ENCODE measurements at regions not wholly inside any gene's neighbourhood (a gene's known extent, or its start where the extent isn't known, plus 50 kb on each side); places are given as distances from the start of the nearest gene placed in this dataset.
"Not testable (repeated sequence)": the region's sequence is repeated elsewhere in the genome, so short reads cannot be mapped to it uniquely, and the experiment has no call there.

GRCh38 chr6:60668428-60668827 is 1617.6 kb downstream of the KHDRBS2 start (continued):
- TF ChIP-seq, protein P1, sequence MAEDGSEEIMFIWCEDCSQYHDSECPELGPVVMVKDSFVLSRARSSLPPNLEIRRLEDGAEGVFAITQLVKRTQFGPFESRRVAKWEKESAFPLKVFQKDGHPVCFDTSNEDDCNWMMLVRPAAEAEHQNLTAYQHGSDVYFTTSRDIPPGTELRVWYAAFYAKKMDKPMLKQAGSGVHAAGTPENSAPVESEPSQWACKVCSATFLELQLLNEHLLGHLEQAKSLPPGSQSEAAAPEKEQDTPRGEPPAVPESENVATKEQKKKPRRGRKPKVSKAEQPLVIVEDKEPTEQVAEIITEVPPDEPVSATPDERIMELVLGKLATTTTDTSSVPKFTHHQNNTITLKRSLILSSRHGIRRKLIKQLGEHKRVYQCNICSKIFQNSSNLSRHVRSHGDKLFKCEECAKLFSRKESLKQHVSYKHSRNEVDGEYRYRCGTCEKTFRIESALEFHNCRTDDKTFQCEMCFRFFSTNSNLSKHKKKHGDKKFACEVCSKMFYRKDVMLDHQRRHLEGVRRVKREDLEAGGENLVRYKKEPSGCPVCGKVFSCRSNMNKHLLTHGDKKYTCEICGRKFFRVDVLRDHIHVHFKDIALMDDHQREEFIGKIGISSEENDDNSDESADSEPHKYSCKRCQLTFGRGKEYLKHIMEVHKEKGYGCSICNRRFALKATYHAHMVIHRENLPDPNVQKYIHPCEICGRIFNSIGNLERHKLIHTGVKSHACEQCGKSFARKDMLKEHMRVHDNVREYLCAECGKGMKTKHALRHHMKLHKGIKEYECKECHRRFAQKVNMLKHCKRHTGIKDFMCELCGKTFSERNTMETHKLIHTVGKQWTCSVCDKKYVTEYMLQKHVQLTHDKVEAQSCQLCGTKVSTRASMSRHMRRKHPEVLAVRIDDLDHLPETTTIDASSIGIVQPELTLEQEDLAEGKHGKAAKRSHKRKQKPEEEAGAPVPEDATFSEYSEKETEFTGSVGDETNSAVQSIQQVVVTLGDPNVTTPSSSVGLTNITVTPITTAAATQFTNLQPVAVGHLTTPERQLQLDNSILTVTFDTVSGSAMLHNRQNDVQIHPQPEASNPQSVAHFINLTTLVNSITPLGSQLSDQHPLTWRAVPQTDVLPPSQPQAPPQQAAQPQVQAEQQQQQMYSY (CRISPR knock-in tag; IDR thresholded peaks at IDR 0.05): no peak
- no peak for TF ChIP-seq ZNF219 (CRISPR knock-in tag; IDR thresholded peaks at IDR 0.05; ENCODE audit: borderline replicate concordance)

DNA sequence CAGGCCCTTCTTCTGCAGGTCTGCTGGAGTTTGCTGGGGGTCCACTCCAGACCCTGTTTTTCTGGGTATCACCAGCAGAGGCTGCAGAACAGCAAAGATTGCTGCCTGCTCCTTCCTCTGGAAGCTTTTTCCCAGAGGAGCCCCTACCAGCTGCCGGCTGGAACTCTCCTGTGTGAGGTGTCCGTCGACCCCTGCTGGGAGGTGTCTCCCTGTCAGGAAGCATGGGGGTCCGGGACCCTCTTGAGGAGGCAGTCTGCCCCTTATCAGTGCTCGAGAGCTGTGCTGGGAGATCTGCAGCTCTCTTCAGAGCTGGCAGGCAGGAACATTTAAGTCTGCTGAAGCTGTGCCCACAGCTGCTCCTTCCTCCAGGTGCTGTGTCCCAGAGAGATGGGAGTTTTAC is 1622.8 kb downstream of the KHDRBS2 start:
- H3K4me1 Mint-ChIP-seq; H3K27me3 Mint-ChIP-seq (ENCODE audit: low read depth); DNase-seq (ENCODE audit: low spot score); H3K4me3 Mint-ChIP-seq; ATAC-seq; H3K27ac Mint-ChIP-seq; CTCF ChIA-PET; POLR2A ChIA-PET: not testable (repeated sequence)
- Mint-ChIP-seq H3K9me3 (peaks cover 86% of the 10 kb centered on the region), H3K36me3 (peaks cover 87% of the 10 kb centered on the region)

DNA sequence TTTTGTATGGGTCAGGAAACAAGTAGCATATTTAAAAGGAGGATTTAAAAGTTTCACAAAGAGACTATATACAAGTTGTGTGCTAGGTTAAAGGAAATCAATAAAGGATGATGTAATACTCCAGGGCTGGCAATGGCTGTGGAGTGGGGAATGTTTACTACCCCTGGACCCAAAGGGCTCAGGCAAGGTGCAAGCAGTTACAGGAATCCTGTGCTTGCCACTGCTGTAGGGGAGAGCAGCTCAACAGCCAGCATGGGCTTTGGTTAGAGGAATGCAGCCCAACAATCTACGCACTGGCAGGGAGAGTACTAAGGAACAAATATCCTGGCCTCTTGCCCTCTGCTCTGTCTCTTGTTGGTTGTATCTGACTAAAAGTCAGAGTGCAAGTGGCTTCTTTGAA is 1642.2 kb downstream of the KHDRBS2 start:
- H3K9me3 Mint-ChIP-seq: peaks cover 58% of the 10 kb centered on the region
- DNase-seq (ENCODE audit: low spot score): no peak
- peaks cover 27% of the 10 kb centered on the region for H3K36me3 Mint-ChIP-seq
- H3K4me3 Mint-ChIP-seq: no peak overlapping the region
- H3K4me1 Mint-ChIP-seq: peaks cover 11% of the 10 kb centered on the region
- no peak for TF ChIP-seq ZNF232 (CRISPR knock-in tag; IDR thresholded peaks at IDR 0.05)
- peak; percentile 70 for ATAC-seq
- no peaks in the 10 kb centered on the region for H3K27me3 Mint-ChIP-seq (ENCODE audit: low read depth)
- ChIA-PET CTCF (no interaction called here), POLR2A (no interaction called here)
- no peak overlapping the region for H3K27ac Mint-ChIP-seq

DNA sequence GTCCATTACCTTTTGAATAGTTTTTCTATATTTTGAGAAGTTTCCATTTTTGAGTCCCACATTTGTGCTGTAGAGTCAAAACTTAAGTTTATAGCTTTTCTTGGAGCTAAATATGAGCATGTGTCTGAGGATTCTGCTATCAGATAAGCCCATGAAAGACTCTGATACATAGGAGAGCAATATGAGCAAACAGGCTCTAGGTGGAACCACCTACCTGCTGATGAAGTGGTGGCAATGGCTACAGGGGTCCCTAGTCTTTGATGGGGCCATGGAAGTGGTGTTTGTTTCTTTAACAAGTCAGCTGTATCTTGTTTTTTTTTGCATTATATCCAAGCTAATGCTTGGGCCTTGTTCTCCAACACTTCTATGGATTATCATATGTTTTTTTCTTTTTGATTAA is 1646.8 kb downstream of the KHDRBS2 start:
- ATAC-seq: peak; percentile 73
- Mint-ChIP-seq H3K36me3 (peaks cover 43% of the 10 kb centered on the region), H3K4me1 (peaks cover 11% of the 10 kb centered on the region), H3K9me3 (peaks cover 61% of the 10 kb centered on the region)
- POLR2A ChIA-PET; H3K27me3 Mint-ChIP-seq (ENCODE audit: low read depth); H3K4me3 Mint-ChIP-seq; DNase-seq (ENCODE audit: low spot score); CTCF ChIA-PET; H3K27ac Mint-ChIP-seq: not testable (repeated sequence)
